ENCODE measurements at regions not wholly inside any gene's neighbourhood (a gene's known extent, or its start where the extent isn't known, plus 50 kb on each side); places are given as distances from the start of the nearest gene placed in this dataset.

DNA sequence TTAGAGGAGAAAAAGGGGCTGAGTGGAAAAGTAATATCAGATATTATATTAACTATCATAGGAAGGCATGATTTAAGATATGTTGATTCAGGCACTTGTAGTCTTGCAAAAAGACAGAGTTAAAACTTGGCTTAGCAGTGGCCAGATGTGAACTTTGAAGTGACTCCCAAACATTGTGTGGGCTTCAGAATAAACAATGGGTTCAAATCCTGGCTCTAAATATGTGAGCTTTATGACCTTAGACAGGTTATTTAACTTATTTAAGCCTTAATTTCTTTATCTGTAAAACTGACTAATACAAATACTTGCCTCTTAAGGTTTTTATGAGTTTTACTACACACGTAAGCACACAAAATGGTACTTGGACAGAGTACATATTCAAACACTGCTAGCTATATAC lies 85.9 kb downstream of the TNFSF18 start:
- RAD21 ChIA-PET (ENCODE audit: low non-redundant PET in 1 of 2, low total read pairs in 2 of 2, uncharacterized antibody in 2 of 2, unreplicated experiment in 2 of 2), result no interaction called here

DNA sequence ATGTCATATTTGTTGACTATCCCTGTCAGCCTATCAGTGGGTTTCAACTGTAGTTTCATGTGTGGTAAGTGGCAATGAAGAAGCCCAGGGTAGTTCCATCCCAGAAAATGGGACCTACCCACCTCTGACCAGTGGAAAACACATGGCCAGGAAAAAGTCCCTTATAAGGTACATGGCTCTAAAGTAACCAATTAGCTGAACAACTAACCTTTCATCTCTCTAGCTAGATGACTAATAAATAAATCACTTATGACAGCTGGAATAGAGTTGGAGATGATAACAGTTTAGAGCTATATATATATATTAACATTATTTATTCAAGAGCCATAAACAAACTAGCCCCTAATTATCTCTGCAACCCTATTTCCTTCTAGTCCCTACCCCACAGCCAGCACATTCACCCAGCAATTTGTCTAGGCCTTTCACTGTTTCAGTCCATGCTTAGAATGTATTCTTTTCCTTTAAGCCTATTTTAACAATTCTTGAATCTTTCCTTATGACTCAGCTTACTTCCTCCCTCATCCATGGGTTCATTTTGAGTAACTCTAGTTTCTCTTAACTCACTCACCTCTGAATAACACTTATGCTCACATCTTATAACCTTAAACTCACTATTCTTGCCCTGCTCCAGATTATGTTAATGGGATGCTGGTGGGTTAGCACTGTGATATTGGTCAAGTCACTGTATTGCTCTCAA lies 83.7 kb downstream of the TNFSF18 start:
- H3K36me3 ChIP-seq (ENCODE audit: control insufficient read depth in 1 of 2, insufficient read depth in 2 of 2, low read length in 2 of 2), result no peaks in the 10 kb centered on the region
- peak; percentile 40 for TF ChIP-seq JUND (IDR thresholded peaks at IDR 0.05)
- TF ChIP-seq, protein P1, sequence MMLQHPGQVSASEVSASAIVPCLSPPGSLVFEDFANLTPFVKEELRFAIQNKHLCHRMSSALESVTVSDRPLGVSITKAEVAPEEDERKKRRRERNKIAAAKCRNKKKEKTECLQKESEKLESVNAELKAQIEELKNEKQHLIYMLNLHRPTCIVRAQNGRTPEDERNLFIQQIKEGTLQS (IDR thresholded peaks at IDR 0.05), result no peak
- peak; percentile 40 for TF ChIP-seq SP1 (IDR thresholded peaks at IDR 0.05; ENCODE audit: low read depth)
- peak; percentile 37; the same call in 1 of the 2 replicates for TF ChIP-seq FOSL1 (IDR thresholded peaks at IDR 0.05; ENCODE audit: low read depth)
- peak; percentile 63; the same call in 1 of the 2 replicates for TF ChIP-seq SRF (IDR thresholded peaks at IDR 0.05; ENCODE audit: low read depth)
- BruUV-seq (replicated peaks), result no TSS peak
- no peak overlapping the region for H3K9ac ChIP-seq (ENCODE audit: low read length)
- no peaks in the 10 kb centered on the region for H3K27me3 ChIP-seq (ENCODE audit: insufficient read depth, low read length)
- H3K9me3 ChIP-seq (ENCODE audit: control insufficient read depth in 1 of 2, insufficient read depth in 1 of 2, low read depth in 1 of 2, low read length in 2 of 2), result peaks cover 0 to 4% of the 10 kb centered on the region in 2 experiments; a peak in 1 of 4 replicates
- no peak overlapping the region for H3K4me3 ChIP-seq (replicated peaks in 1 of 2; ENCODE audit: low read depth in 1 of 2, low read length in 2 of 2)
- ChIA-PET POLR2A (no interaction called here), RAD21 (ENCODE audit: low non-redundant PET in 1 of 2, low total read pairs in 2 of 2, uncharacterized antibody in 2 of 2, unreplicated experiment in 2 of 2) (no interaction called here), CTCF (no interaction called here)
- H3K79me2 ChIP-seq (ENCODE audit: insufficient read depth, low read length), result no peaks in the 10 kb centered on the region
- no peak overlapping the region for H3K27ac ChIP-seq (ENCODE audit: low read depth, low read length)
- H3K9me2 ChIP-seq (ENCODE audit: insufficient read depth), result no peaks in the 10 kb centered on the region
- intact Hi-C loops (cut with micrococcal nuclease), result no loop called here
- DNase-seq (ENCODE audit: low read depth, low spot score) (no peak), ATAC-seq (no peak; the same call in 1 of the 2 replicates)
- H3K4me1 ChIP-seq (ENCODE audit: control insufficient read depth in 1 of 2, insufficient read depth in 2 of 2, low read length in 2 of 2), result peaks cover 0 to 33% of the 10 kb centered on the region in 2 experiments; a peak in 2 of 4 replicates
- peak overlapping the region; percentile 34 for H3K4me2 ChIP-seq (ENCODE audit: low read length)
- H2AFZ ChIP-seq (ENCODE audit: low read depth, low read length, poor library complexity, severe bottlenecking), result peak overlapping the region; percentile 82
- H4K20me1 ChIP-seq (ENCODE audit: insufficient read depth), result no peaks in the 10 kb centered on the region

More for the DNA sequence above, 85.9 kb downstream of the TNFSF18 start:
- Histone ChIP-seq H3K4me3 (replicated peaks in 1 of 2; ENCODE audit: low read depth in 1 of 2, low read length in 2 of 2) (no peak overlapping the region), H3K9ac (ENCODE audit: low read length) (no peak overlapping the region), H4K20me1 (ENCODE audit: insufficient read depth) (no peaks in the 10 kb centered on the region), H3K27ac (ENCODE audit: low read depth, low read length) (no peak overlapping the region), H3K9me3 (ENCODE audit: control insufficient read depth in 1 of 2, insufficient read depth in 1 of 2, low read depth in 1 of 2, low read length in 2 of 2) (peaks cover 0 to 4% of the 10 kb centered on the region in 2 experiments; a peak in 1 of 4 replicates), H2AFZ (ENCODE audit: low read depth, low read length, poor library complexity, severe bottlenecking) (no peak overlapping the region), H3K4me2 (ENCODE audit: low read length) (no peak overlapping the region), H3K9me2 (ENCODE audit: insufficient read depth) (no peaks in the 10 kb centered on the region), H3K4me1 (ENCODE audit: control insufficient read depth in 1 of 2, insufficient read depth in 2 of 2, low read length in 2 of 2) (peaks cover 0 to 23% of the 10 kb centered on the region in 2 experiments; a peak in 2 of 4 replicates), H3K36me3 (ENCODE audit: control insufficient read depth in 1 of 2, insufficient read depth in 2 of 2, low read length in 2 of 2) (no peaks in the 10 kb centered on the region), H3K27me3 (ENCODE audit: insufficient read depth, low read length) (no peaks in the 10 kb centered on the region), H3K79me2 (ENCODE audit: insufficient read depth, low read length) (no peaks in the 10 kb centered on the region)
- ATAC-seq (no peak), DNase-seq (ENCODE audit: low read depth, low spot score) (no peak)
- no TSS peak for BruUV-seq (replicated peaks)
- intact Hi-C loops (cut with micrococcal nuclease), result no loop called here
- ChIA-PET POLR2A (no interaction called here), CTCF (no interaction called here)
- TF ChIP-seq CEBPB (IDR thresholded peaks at IDR 0.05; ENCODE audit: low read depth) (no peak), POLR2A (IDR thresholded peaks at IDR 0.05; ENCODE audit: borderline replicate concordance, extremely low read depth, insufficient read depth, insufficient read length) (no peak), EGR1 (IDR thresholded peaks at IDR 0.05; ENCODE audit: low read depth) (no peak), TCF7L2 (IDR thresholded peaks at IDR 0.05; ENCODE audit: borderline replicate concordance, extremely low read depth, insufficient read depth, insufficient read length) (no peak)
